ENCODE measurements at regions not wholly inside any gene's neighbourhood (a gene's known extent, or its start where the extent isn't known, plus 50 kb on each side); places are given as distances from the start of the nearest gene placed in this dataset.

GRCh38 chr5:109614301-109614700 lies 75.4 kb upstream of the MAN2A1 start:
- Histone ChIP-seq H3K9me3 (replicated peaks; ENCODE audit: insufficient read depth, low read length) (no peaks in the 10 kb centered on the region), H2AFZ (ENCODE audit: low read length) (no peak overlapping the region), H3K36me3 (replicated peaks; ENCODE audit: insufficient read depth, low read length) (no peaks in the 10 kb centered on the region), H3K9me2 (replicated peaks; ENCODE audit: insufficient read depth, low read length) (no peaks in the 10 kb centered on the region), H3K27ac (ENCODE audit: low read length) (no peak overlapping the region), H3K4me2 (ENCODE audit: low read depth, low read length) (no peak overlapping the region), H3K27me3 (replicated peaks; ENCODE audit: insufficient read depth, low read length) (no peaks in the 10 kb centered on the region), H3F3A (ENCODE audit: insufficient read depth, low read length) (no peaks in the 10 kb centered on the region), H3K79me2 (ENCODE audit: low read length) (no peaks in the 10 kb centered on the region), H3K4me3 (ENCODE audit: low read length) (no peak overlapping the region), H4K20me1 (ENCODE audit: insufficient read depth, low read length) (no peaks in the 10 kb centered on the region), H3K4me1 (ENCODE audit: low read length) (no peaks in the 10 kb centered on the region), H3K9ac (ENCODE audit: low read length) (no peak overlapping the region)
- no peak for TF ChIP-seq CTCF (IDR thresholded peaks at IDR 0.05; ENCODE audit: low read length)
- TF ChIP-seq EZH2 (optimal IDR thresholded peaks at IDR 0.05; ENCODE audit: low read depth, low read length): no peak
- TF ChIP-seq EZH2phosphoT487 (IDR thresholded peaks at IDR 0.05; ENCODE audit: low read length): no peak
- no peak for DNase-seq

GRCh38 chr5:109612278-109612905 lies 77.3 kb upstream of the MAN2A1 start:
- H3K27me3 ChIP-seq (replicated peaks; ENCODE audit: insufficient read depth, low read length): no peaks in the 10 kb centered on the region
- H3K9ac ChIP-seq (ENCODE audit: low read length): no peak overlapping the region
- no peak overlapping the region for H3K4me2 ChIP-seq (ENCODE audit: low read depth, low read length)
- H4K20me1 ChIP-seq (ENCODE audit: insufficient read depth, low read length): no peaks in the 10 kb centered on the region
- H3K27ac ChIP-seq (ENCODE audit: low read length): no peak overlapping the region
- no peaks in the 10 kb centered on the region for H3K79me2 ChIP-seq (ENCODE audit: low read length)
- H3K36me3 ChIP-seq (replicated peaks; ENCODE audit: insufficient read depth, low read length): no peaks in the 10 kb centered on the region
- no peaks in the 10 kb centered on the region for H3K9me2 ChIP-seq (replicated peaks; ENCODE audit: insufficient read depth, low read length)
- no peak overlapping the region for H3K4me3 ChIP-seq (ENCODE audit: low read length)
- no peaks in the 10 kb centered on the region for H3K4me1 ChIP-seq (ENCODE audit: low read length)
- no peak for TF ChIP-seq CTCF (IDR thresholded peaks at IDR 0.05; ENCODE audit: low read length)
- TF ChIP-seq EZH2phosphoT487 (IDR thresholded peaks at IDR 0.05; ENCODE audit: low read length): no peak
- no peak for TF ChIP-seq EZH2 (optimal IDR thresholded peaks at IDR 0.05; ENCODE audit: low read depth, low read length)
- no peaks in the 10 kb centered on the region for H3K9me3 ChIP-seq (replicated peaks; ENCODE audit: insufficient read depth, low read length)
- no peak overlapping the region for H2AFZ ChIP-seq (ENCODE audit: low read length)
- H3F3A ChIP-seq (ENCODE audit: insufficient read depth, low read length): no peaks in the 10 kb centered on the region
- DNase-seq: no peak

- no peak overlapping the region for H3K27ac ChIP-seq (ENCODE audit: low read length)
- no peak for TF ChIP-seq EZH2 (optimal IDR thresholded peaks at IDR 0.05; ENCODE audit: low read depth, low read length)
- no peak for TF ChIP-seq CTCF (IDR thresholded peaks at IDR 0.05; ENCODE audit: low read length)
- TF ChIP-seq EZH2phosphoT487 (IDR thresholded peaks at IDR 0.05; ENCODE audit: low read length): no peak
- no peaks in the 10 kb centered on the region for H3K9me2 ChIP-seq (replicated peaks; ENCODE audit: insufficient read depth, low read length)
- H3K36me3 ChIP-seq (replicated peaks; ENCODE audit: insufficient read depth, low read length): no peaks in the 10 kb centered on the region
- H3K9me3 ChIP-seq (replicated peaks; ENCODE audit: insufficient read depth, low read length): no peaks in the 10 kb centered on the region
- H3K9ac ChIP-seq (ENCODE audit: low read length): no peak overlapping the region
- no peaks in the 10 kb centered on the region for H3K4me1 ChIP-seq (ENCODE audit: low read length)
- DNase-seq: no peak
- no peak overlapping the region for H3K4me2 ChIP-seq (ENCODE audit: low read depth, low read length)
- no peaks in the 10 kb centered on the region for H3F3A ChIP-seq (ENCODE audit: insufficient read depth, low read length)
- no peaks in the 10 kb centered on the region for H4K20me1 ChIP-seq (ENCODE audit: insufficient read depth, low read length)
- no peak overlapping the region for H3K4me3 ChIP-seq (ENCODE audit: low read length)
- H3K79me2 ChIP-seq (ENCODE audit: low read length): no peaks in the 10 kb centered on the region
- no peak overlapping the region for H2AFZ ChIP-seq (ENCODE audit: low read length)
- no peaks in the 10 kb centered on the region for H3K27me3 ChIP-seq (replicated peaks; ENCODE audit: insufficient read depth, low read length)
These were observed 78.2 kb upstream of the MAN2A1 start for GRCh38 chr5:109611505-109611904.
